Naive thymus-derived CD8-positive, alpha-beta T cell (primary cell): ENCODE measurements at regions not wholly inside any gene's neighbourhood (a gene's known extent, or its start where the extent isn't known, plus 50 kb on each side); places are given as distances from the start of the nearest gene placed in this dataset.

Experiments used
- ATAC-seq, 2 donors: fragments of 150-1000 bp; cut with Tn5 transposase in 1 of 2; sonication (Bioruptor Pico), chemical (Tn5 transposase) in 1 of 2; 1 replicate in 1 of 2; 2 replicates in 1 of 2; pipeline ENCODE4 v1.10.0; 2021; ENCODE audit warnings: mild to moderate bottlenecking in 2 of 2, moderate library complexity in 2 of 2
- POLR2A ChIA-PET: fragments of 350-600 bp; sonication (Branson Sonifier 250); formaldehyde crosslinking; loops from one replicate; lab custom pipeline; 2021; ENCODE audit warnings: antibody characterized with exemption; lab: Charles Lee
- DNase-seq, 10 donors: peaks; one replicate each; pipeline versions ENCODE4 v3.0.0 to v3.0.0-alpha.2; 2020 to 2022
- H3K27ac Mint-ChIP-seq, 10 donors: one replicate each; pipeline ENCODE4 v1.8.0; 2020 to 2022; ENCODE audit warnings: mild to moderate bottlenecking in 10 of 10, mixed read lengths in 10 of 10, moderate library complexity in 4 of 10, inconsistent platforms in 1 of 10
- H3K27me3 Mint-ChIP-seq, 5 donors: one replicate each; pipeline ENCODE4 v1.8.0; 2021 to 2022; ENCODE audit warnings: mixed read lengths in 5 of 5
- H3K36me3 Mint-ChIP-seq, 3 donors: one replicate each; pipeline ENCODE4 v1.8.0; 2020 to 2022; ENCODE audit warnings: mixed read lengths in 3 of 3, mild to moderate bottlenecking in 2 of 3, inconsistent platforms in 1 of 3
- H3K4me1 Mint-ChIP-seq, 4 donors: one replicate each; pipeline ENCODE4 v1.8.0; 2021 to 2022; ENCODE audit warnings: mixed read lengths in 4 of 4
- H3K4me3 Mint-ChIP-seq, 10 donors: one replicate each; pipeline ENCODE4 v1.8.0; 2020 to 2022; ENCODE audit warnings: mild to moderate bottlenecking in 10 of 10, mixed read lengths in 10 of 10, moderate library complexity in 6 of 10, inconsistent platforms in 1 of 10
- H3K9me3 Mint-ChIP-seq, 9 donors: one replicate each; pipeline ENCODE4 v1.8.0; 2020 to 2022; ENCODE audit warnings: mixed read lengths in 9 of 9, mild to moderate bottlenecking in 3 of 9, inconsistent platforms in 1 of 9, moderate library complexity in 1 of 9

GRCh38 chr13:40465015-40465390 lies 201.4 kb downstream of the FOXO1 start:
- POLR2A ChIA-PET: interaction anchor here (1.1 kb wide), 1 partner anchor 20 kb away, joined by 3 read pairs; no protein-coding TSS in a partner anchor
- peak overlapping the region in 2 of 10 donors; percentile 41 to 53 for H3K27ac Mint-ChIP-seq
- no peak overlapping the region for H3K4me3 Mint-ChIP-seq
- peaks cover 0 to 16% (median 9%) of the 10 kb centered on the region in 4 donors for H3K4me1 Mint-ChIP-seq
- H3K27me3 Mint-ChIP-seq: no peaks in the 10 kb centered on the region
- ATAC-seq (no peak), DNase-seq (no peak)
- peaks cover 0 to 3% (median 0%) of the 10 kb centered on the region in 3 donors for H3K36me3 Mint-ChIP-seq
- peaks cover 0 to 13% (median 0%) of the 10 kb centered on the region in 9 donors for H3K9me3 Mint-ChIP-seq

DNA sequence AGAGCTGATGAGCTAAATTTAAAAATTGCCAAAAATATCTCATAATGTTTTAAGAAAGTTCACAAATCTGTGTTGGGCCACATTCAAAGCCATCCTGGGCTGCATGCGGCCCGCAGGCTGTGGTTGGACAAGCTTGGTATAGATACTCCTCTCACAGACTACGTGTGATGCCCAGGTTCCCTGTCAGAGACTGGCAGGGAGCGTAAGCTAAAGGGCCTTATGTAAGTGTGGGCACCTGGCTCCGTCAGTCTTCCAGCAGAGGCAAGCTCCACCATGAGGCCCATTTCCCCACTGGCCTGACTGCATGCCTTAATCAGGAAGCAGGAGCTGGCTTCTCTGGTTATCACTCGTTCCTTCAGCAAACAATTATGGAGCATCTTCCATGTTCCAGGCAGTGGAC lies 200.2 kb downstream of the FOXO1 start:
- POLR2A ChIA-PET: interaction anchor here (1.5 kb wide), 1 partner anchor 14 kb away, joined by 4 read pairs; no protein-coding TSS in a partner anchor
- no peak overlapping the region for H3K27ac Mint-ChIP-seq
- no peak overlapping the region for H3K4me3 Mint-ChIP-seq
- peaks cover 0 to 4% (median 0%) of the 10 kb centered on the region in 3 donors for H3K36me3 Mint-ChIP-seq
- ATAC-seq (no peak), DNase-seq (no peak)
- H3K9me3 Mint-ChIP-seq: peaks cover 0 to 13% (median 0%) of the 10 kb centered on the region in 9 donors
- H3K4me1 Mint-ChIP-seq: peaks cover under 1 to 16% (median 13%) of the 10 kb centered on the region in 4 donors
- H3K27me3 Mint-ChIP-seq: no peaks in the 10 kb centered on the region

- Mint-ChIP-seq H3K9me3 (peaks cover 0 to 13% (median 0%) of the 10 kb centered on the region in 9 donors), H3K36me3 (peaks cover 0 to 6% (median 0%) of the 10 kb centered on the region in 3 donors), H3K27ac (no peak overlapping the region), H3K4me1 (peaks cover 7 to 23% (median 19%) of the 10 kb centered on the region in 4 donors), H3K27me3 (no peaks in the 10 kb centered on the region), H3K4me3 (no peak overlapping the region)
- POLR2A ChIA-PET: no interaction called here
- no peak for ATAC-seq
- no peak for DNase-seq
These were observed 198.1 kb downstream of the FOXO1 start for GRCh38 chr13:40468227-40468838.

DNA sequence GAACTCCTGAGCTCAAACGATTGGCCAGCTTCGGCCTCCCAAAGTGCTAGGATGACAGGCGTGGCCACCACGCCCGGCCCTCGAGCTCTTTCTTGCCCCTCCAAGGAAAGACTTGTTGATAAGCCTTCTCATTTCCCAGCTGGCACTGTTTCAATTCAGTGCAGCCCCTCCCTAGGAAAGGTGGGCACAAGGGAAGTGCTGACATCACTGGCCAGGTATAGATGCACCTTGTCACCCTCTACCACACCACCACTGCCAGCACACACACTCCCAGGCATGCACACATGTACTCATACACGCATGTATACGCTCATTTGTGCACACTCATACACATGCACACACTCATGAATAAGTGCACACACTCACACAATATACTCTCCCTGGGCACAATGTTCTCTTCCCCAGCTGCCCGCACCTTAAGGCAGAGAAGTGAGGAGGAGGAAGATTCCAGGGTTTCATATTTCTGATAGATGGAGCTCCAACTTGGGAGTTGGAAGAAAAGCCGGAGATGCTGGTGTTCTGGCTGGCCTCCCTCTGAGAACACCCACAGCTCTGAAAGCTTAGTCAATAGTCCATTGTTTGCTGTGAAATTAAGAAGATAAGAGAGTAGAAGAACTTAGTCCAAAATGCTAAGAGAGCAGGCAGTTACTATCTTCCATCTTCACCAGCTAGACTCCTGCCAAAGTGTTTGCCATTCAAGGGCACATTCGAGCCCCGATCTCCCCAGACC lies 196.7 kb downstream of the FOXO1 start:
- H3K4me1 Mint-ChIP-seq: peaks cover 11 to 28% (median 22%) of the 10 kb centered on the region in 4 donors
- no peak for ATAC-seq
- no peaks in the 10 kb centered on the region for H3K27me3 Mint-ChIP-seq
- no peak for DNase-seq
- POLR2A ChIA-PET: interaction anchor here (0.5 kb wide), 1 partner anchor 271 kb away, joined by 6 read pairs; no protein-coding TSS in a partner anchor
- H3K36me3 Mint-ChIP-seq: peaks cover 0 to 6% (median 0%) of the 10 kb centered on the region in 3 donors
- H3K9me3 Mint-ChIP-seq: peaks cover 0 to 13% (median 0%) of the 10 kb centered on the region in 9 donors
- peak overlapping the region in 2 of 10 donors; percentile 2 to 79 for H3K27ac Mint-ChIP-seq
- H3K4me3 Mint-ChIP-seq: no peak overlapping the region

DNA sequence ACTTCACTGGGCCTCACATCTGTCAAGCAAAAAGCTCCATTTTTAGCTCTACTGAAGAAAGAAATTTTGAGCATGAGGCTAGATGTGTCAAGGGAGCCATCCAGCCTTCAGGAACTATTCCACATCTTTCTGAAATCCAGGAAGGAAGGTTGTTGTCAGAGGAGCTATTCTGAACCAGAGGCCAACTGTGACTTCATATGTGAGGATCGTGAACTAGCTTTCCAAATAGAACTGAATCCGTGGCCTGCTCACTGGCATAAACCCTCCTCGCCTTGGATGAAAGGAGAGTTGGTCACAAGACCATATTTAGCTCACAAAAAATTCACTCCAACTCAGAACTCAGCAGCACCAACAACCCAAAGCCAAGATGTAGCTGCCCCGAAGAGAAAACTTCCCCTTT lies 195.8 kb downstream of the FOXO1 start:
- POLR2A ChIA-PET: interaction anchor here (1.7 kb wide), 1 partner anchor 15 kb away, joined by 9 read pairs; no protein-coding TSS in a partner anchor
- Mint-ChIP-seq H3K4me3 (no peak overlapping the region), H3K9me3 (peaks cover 0 to 13% (median 0%) of the 10 kb centered on the region in 9 donors), H3K4me1 (peaks cover 11 to 30% (median 23%) of the 10 kb centered on the region in 4 donors), H3K36me3 (peaks cover 0 to 6% (median 0%) of the 10 kb centered on the region in 3 donors), H3K27ac (peak overlapping the region in 1 of 10 donors; percentile 26), H3K27me3 (no peaks in the 10 kb centered on the region)
- no peak for DNase-seq
- no peak for ATAC-seq

GRCh38 chr13:40471076-40471475 lies 195.4 kb downstream of the FOXO1 start:
- peak overlapping the region in 2 of 10 donors; percentile 10 to 47 for H3K27ac Mint-ChIP-seq
- POLR2A ChIA-PET: interaction anchor here (0.5 to 1.7 kb wide), 2 partner anchors 14 to 190 kb away, joined by 3 to 9 read pairs; no protein-coding TSS in a partner anchor
- H3K4me3 Mint-ChIP-seq: no peak overlapping the region

GRCh38 chr13:40471911-40472310 lies 194.5 kb downstream of the FOXO1 start:
- no peak for ATAC-seq
- Mint-ChIP-seq H3K27me3 (no peaks in the 10 kb centered on the region), H3K4me1 (peaks cover 21 to 41% (median 29%) of the 10 kb centered on the region in 4 donors), H3K4me3 (no peak overlapping the region), H3K36me3 (peaks cover 0 to 6% (median 0%) of the 10 kb centered on the region in 3 donors), H3K27ac (peak overlapping the region in 2 of 10 donors; percentile 17 to 28), H3K9me3 (peaks cover 0 to 13% (median 0%) of the 10 kb centered on the region in 9 donors)
- POLR2A ChIA-PET: interaction anchor here (0.5 to 1.7 kb wide), 2 partner anchors 13 to 189 kb away, joined by 3 to 9 read pairs; no protein-coding TSS in a partner anchor
- no peak for DNase-seq

More at GRCh38 chr13:40471076-40471475, 195.4 kb downstream of the FOXO1 start:
- H3K4me1 Mint-ChIP-seq: peaks cover 14 to 34% (median 27%) of the 10 kb centered on the region in 4 donors
- DNase-seq (no peak), ATAC-seq (no peak)
- no peaks in the 10 kb centered on the region for H3K27me3 Mint-ChIP-seq
- H3K36me3 Mint-ChIP-seq: peaks cover 0 to 6% (median 0%) of the 10 kb centered on the region in 3 donors
- peaks cover 0 to 13% (median 0%) of the 10 kb centered on the region in 9 donors for H3K9me3 Mint-ChIP-seq

- peak overlapping the region in 4 of 10 donors; percentile 17 to 34 (median 29) for H3K27ac Mint-ChIP-seq
- ATAC-seq (no peak), DNase-seq (no peak)
- H3K9me3 Mint-ChIP-seq: peaks cover 0 to 12% (median 0%) of the 10 kb centered on the region in 9 donors
- no peak overlapping the region for H3K4me3 Mint-ChIP-seq
- H3K27me3 Mint-ChIP-seq: no peaks in the 10 kb centered on the region
- POLR2A ChIA-PET: interaction anchor here (0.7 to 1.7 kb wide), 2 partner anchors 12 to 13 kb away, joined by 5 to 9 read pairs; no protein-coding TSS in a partner anchor
- H3K4me1 Mint-ChIP-seq: peaks cover 26 to 41% (median 31%) of the 10 kb centered on the region in 4 donors
- peaks cover 0 to 6% (median 0%) of the 10 kb centered on the region in 3 donors for H3K36me3 Mint-ChIP-seq
These were observed 193.8 kb downstream of the FOXO1 start for GRCh38 chr13:40472427-40473220.

DNA sequence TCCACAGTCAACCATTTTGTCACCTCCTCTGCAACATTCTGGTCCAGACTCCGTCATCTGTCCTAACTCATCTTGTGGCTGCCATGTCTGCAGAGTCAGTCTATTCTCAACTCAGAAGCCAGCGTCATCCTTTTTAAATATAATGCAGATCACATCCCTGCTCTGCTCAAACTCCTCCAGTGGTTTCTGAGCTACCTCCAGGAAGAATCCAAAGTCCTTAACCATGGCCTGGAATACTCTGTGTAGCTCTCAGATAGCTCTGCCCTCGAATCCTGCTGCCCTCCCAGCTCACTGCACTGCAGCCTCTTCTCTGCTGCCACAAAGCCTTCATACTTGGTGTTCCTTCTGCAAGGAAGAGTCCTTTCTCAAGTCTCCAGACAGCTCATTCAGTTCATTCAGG lies 190.8 kb downstream of the FOXO1 start:
- DNase-seq: no peak
- peaks cover 0 to 3% (median 0%) of the 10 kb centered on the region in 3 donors for H3K36me3 Mint-ChIP-seq
- peak overlapping the region in 3 of 10 donors; percentile 29 to 79 (median 40) for H3K27ac Mint-ChIP-seq
- POLR2A ChIA-PET: interaction anchor here (1.7 kb wide), 1 partner anchor 9 kb away, joined by 4 read pairs; no protein-coding TSS in a partner anchor
- no peak overlapping the region for H3K4me3 Mint-ChIP-seq
- H3K9me3 Mint-ChIP-seq: no peaks in the 10 kb centered on the region
- H3K27me3 Mint-ChIP-seq: no peaks in the 10 kb centered on the region
- no peak for ATAC-seq
- H3K4me1 Mint-ChIP-seq: peaks cover 24 to 52% (median 47%) of the 10 kb centered on the region in 4 donors

DNA sequence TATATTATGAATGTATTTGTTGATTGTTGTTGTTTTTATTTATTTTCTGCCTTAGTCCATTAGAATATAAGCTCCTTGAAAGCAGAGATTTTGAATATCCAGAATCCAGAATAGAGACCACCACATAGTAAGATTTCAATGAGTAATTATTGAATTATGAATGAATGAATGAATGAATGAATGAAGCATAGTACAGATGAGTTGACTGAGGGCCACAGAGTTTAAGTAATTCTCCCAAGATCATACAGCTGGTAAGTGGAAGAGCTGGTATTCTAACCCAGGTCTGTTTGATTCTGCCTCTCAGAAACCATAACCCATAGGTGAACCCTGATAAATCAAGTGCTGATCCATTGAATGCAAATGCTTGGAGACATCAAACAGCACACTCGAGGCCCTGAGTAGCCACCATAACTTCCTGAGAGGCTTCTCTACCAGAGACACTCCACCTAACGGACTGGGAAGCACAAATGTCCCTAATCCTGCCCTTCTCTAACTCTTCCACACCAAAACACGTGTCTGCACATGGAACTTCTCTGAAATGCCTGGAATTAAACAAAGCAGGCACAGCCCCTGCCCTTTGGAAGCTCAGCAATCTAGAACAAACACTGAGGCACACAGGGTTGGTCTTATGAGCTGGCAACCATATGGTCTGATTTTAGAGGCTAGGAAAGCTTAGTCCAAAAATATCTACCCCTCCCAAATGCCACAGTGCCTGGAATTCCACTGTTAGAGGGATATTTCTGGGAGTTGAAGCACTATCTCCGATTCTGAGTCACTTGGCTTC lies 190.1 kb downstream of the FOXO1 start:
- ATAC-seq (no peak), DNase-seq (no peak)
- Mint-ChIP-seq H3K27me3 (no peaks in the 10 kb centered on the region), H3K9me3 (no peaks in the 10 kb centered on the region), H3K27ac (no peak overlapping the region), H3K4me3 (no peak overlapping the region), H3K36me3 (peaks cover 0 to 2% (median 0%) of the 10 kb centered on the region in 3 donors), H3K4me1 (peaks cover 28 to 59% (median 53%) of the 10 kb centered on the region in 4 donors)
- POLR2A ChIA-PET: interaction anchor here (1.7 kb wide), 1 partner anchor 8 kb away, joined by 4 read pairs; no protein-coding TSS in a partner anchor
